ENCODE measurements at regions not wholly inside any gene's neighbourhood (a gene's known extent, or its start where the extent isn't known, plus 50 kb on each side); places are given as distances from the start of the nearest gene placed in this dataset.
"Not testable (repeated sequence)": the region's sequence is repeated elsewhere in the genome, so short reads cannot be mapped to it uniquely, and the experiment has no call there.

DNA sequence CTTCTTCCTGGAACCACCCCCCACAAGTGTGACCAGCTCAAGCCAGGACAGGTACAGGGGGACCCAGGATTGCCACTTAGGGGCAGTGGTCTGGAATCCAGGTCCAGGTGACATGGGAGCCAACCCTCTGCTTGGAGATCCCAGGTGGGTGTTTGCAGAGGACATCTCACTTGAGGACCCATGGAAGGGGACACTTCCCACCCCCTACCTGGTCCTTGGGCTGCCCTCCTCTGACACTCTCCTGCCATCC is 145.5 kb downstream of the SEC14L1 start:
- TF ChIP-seq, protein P1, sequence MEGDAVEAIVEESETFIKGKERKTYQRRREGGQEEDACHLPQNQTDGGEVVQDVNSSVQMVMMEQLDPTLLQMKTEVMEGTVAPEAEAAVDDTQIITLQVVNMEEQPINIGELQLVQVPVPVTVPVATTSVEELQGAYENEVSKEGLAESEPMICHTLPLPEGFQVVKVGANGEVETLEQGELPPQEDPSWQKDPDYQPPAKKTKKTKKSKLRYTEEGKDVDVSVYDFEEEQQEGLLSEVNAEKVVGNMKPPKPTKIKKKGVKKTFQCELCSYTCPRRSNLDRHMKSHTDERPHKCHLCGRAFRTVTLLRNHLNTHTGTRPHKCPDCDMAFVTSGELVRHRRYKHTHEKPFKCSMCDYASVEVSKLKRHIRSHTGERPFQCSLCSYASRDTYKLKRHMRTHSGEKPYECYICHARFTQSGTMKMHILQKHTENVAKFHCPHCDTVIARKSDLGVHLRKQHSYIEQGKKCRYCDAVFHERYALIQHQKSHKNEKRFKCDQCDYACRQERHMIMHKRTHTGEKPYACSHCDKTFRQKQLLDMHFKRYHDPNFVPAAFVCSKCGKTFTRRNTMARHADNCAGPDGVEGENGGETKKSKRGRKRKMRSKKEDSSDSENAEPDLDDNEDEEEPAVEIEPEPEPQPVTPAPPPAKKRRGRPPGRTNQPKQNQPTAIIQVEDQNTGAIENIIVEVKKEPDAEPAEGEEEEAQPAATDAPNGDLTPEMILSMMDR (IDR thresholded peaks at IDR 0.05; ENCODE audit: low read depth, low read length): no peak
- DNase-seq (ENCODE audit: extremely low read depth, low read depth): no peak

DNA sequence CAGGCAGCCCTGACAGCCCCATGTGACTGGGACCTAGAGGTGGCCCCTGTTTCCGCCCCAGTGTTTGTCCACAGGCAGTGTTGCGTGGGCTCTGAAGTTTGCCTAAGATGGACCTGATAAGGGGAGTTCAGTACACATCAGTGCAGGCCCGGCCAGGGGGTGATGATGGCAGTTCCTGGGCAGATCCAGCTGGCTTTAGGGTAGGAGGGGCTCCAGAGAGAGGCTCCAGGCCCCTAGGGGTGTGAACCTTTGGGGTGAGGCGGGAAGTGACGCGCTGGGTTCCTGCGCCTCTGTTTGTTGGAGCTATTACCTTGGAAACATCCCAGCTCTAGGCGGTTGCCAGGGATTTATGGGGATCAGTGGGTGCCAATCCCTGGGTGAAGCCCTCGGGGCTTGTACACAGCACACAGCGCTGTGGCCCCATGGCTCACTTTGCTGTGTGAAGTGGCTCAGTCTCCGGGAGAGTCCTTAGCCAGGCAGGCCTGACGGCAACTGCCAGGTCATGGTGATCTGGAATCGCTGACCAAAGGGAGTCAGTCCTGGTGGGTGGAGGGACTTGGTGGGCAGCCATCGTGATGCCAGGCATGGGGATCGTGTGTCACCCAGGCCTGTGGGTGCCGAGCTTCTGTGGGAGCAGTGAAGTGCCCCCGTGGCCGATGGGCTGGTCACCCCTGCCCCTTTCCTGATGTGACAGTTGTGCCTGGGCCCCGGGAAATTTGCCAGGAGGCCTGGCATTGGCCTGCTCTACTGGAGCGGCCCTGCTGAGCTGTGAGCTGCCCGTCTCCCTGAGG is 146.1 kb downstream of the SEC14L1 start:
- TF ChIP-seq, protein P1 (IDR thresholded peaks at IDR 0.05; ENCODE audit: low read depth, low read length): no peak
- no peak for DNase-seq (ENCODE audit: extremely low read depth, low read depth)

DNA sequence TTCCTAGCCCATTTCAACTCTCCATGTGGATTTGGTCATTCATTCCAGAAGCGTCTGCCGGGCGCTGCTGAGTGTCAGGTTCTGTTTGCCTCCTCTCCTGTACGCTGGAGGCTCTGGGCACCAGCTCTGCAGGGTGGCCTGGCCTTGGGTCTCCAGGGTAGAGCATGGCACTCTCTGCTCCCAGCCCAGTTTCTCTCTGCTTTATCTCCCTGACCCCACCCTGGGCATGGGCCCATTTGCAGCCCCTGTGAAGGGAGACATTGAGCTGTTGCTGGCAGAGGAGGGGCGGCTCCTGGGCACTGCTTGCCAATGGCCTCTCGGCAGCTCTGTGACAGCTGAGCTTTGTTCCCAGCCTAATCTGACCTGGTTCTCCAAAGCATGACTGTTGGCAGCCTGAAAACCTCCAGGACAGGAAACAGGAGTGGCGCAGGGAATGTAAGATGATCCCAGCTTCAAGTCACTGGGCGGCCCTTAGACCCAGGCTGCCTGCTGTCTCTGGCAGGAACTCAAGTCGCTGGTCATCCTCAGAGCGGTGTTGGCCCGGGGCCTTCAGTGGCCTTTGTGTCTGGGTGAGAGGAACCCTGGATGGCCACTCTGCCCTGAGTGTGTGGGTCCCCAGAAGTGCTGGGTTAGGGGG is 146.8 kb downstream of the SEC14L1 start:
- no peak for DNase-seq (ENCODE audit: extremely low read depth, low read depth)
- TF ChIP-seq, protein P1 (IDR thresholded peaks at IDR 0.05; ENCODE audit: low read depth, low read length): no peak

DNA sequence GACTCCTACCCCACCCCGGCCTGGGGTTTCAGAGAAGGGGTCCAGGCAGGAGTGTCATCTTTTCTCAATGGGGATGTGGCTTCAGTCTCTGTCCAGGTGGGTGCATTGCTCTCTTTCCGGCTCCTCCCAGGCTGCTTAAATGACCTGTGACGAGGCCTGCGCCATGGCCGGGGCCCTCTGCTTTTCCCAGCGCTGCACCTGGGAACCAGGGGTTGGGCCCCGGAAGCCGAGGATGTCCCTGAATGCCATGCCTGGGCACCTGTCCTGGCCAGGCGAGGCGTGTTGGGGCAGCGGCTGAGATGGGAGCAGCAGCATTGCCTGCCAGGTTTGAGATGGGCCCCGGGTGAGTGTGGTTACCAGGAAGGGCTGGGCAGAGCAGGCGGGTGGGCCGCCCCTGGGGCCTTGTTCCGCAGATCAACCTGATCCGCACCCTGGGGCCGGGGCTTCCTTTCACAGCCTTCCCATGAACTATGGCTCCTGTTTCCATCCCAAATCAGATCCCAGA is 147.4 kb downstream of the SEC14L1 start:
- DNase-seq (ENCODE audit: extremely low read depth, low read depth): no peak
- TF ChIP-seq, protein P1 (IDR thresholded peaks at IDR 0.05; ENCODE audit: low read depth, low read length): no peak

DNA sequence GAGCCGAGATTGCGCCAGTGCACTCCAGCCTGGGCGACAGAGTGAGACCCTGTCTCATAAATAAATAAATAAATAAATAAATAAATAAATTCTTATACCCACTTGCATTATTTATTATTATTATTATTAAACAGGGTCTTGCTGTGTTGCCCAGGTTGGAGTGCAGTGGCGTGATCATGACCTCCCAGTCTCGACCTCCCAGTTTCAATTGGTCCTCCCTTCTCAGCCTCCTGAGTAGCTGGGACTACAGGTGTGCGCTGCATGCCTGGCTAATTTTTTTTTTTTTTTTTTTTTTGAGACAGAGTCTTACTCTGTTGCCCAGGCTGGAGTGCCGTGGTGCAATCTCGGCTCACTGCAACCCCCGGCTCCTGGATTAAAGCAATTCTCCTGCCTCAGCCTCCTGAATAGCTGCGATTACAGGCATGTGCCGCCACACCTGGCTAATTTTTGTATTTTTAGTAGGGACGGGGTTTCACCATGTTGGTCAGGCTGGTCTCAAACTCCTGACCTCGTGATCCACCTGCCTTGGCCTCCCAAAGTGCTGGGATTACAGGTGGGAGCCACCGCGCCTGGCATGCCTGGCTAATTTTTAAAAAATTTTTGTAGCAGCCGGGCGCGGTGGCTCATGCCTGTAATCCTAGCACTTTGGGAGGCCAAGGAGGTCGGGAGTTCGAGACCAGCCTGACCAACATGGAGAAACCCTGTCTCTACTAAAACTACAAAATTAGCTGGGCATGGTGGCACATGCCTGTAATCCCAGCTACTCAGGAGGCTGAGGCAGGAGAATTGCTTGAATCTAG is 150.2 kb downstream of the SEC14L1 start:
- DNase-seq (ENCODE audit: extremely low read depth, low read depth): not testable (repeated sequence)

DNA sequence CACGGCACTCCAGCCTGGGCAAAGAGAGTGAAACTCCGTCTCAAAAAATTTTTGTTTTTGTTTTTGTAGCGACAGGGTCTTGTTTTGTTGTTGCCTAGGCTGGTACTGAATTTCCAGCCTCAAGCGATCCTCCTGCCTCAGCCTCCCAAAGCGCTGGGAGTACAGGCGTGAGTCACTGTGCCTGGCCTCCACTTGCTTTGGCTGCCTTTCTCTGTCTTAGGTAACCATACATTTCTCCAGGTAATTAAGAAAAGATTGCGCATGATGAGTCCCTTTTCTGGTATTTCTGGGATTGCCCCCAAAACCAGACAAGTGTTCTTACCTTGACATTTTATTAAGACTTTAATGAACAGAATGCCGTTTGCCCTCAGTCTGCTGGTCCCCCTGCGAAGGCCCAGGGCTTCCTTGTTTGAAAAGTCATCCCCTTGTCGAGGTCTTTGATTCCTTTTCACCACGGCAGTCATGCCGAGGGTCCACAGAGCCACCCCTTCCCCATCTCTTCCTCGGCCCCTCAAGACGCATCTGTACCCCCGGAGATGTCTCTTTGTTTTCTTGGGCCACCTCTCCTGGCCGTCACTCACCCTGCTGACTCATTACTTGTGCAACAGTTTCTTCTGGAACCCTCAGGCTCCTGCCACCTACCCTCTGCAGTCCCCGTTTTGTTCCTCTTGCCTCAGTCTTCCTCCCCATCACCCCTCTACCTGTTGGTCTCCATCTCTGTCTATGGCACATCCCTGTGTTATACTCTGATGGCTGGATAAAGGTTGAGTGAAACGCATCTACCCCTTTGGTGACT is 151.0 kb downstream of the SEC14L1 start:
- TF ChIP-seq, protein P1 (IDR thresholded peaks at IDR 0.05; ENCODE audit: low read depth, low read length): no peak

DNA sequence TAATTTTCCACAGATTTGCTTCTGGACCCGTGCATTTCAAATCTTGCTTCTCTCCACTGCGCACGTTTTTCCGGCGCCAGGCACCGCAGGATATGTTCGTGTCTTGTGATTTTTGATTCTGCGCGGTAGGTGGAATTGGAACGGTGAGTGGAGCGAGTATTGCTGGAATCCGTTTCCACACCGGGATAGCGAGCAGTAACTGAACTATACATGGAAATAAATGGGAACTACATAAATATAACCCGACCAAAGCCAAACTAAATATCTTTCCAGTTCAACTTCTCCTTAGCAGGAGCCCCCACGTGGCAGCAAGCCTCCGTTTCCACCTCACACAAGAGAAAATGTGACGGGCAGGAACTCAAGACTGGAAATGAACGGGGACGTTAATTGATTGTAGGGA is 154.0 kb downstream of the SEC14L1 start:
- TF ChIP-seq, protein P1 (IDR thresholded peaks at IDR 0.05; ENCODE audit: low read depth, low read length): no peak
- DNase-seq (ENCODE audit: extremely low read depth, low read depth): no peak

More for the DNA sequence above, 151.0 kb downstream of the SEC14L1 start:
- DNase-seq (ENCODE audit: extremely low read depth, low read depth): no peak

Data from AG09319 (cell line).